Fibroblast of skin of right quadriceps (primary cell): ENCODE measurements at regions not wholly inside any gene's neighbourhood (a gene's known extent, or its start where the extent isn't known, plus 50 kb on each side); places are given as distances from the start of the nearest gene placed in this dataset.
A peak's percentile ranks its signal among the peaks of the same experiment; 100 is the strongest.

Experiments used
- DNase-seq: peaks from one replicate; pipeline ENCODE4 v3.0.0-alpha.2; 2013

DNA sequence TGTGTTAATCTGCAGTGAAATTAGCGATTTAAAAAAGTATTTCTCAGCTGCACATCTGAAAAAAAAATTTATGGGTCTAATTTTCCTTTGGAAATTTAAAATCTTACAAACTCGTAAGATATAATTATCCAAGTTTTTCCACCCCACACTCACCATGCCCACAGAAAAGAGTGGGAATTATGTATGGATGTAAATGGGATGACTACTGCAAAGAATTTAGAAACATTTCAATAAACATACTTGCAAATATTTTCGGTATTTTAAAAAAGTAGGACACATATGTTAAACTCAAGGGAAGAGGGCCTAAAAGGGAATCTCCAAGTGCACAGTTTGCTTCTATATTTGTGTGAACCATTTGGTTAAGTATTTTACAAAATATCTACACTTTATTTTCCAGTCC lies 1039.9 kb upstream of the POU3F3 start:
- DNase-seq, result no peak

DNA sequence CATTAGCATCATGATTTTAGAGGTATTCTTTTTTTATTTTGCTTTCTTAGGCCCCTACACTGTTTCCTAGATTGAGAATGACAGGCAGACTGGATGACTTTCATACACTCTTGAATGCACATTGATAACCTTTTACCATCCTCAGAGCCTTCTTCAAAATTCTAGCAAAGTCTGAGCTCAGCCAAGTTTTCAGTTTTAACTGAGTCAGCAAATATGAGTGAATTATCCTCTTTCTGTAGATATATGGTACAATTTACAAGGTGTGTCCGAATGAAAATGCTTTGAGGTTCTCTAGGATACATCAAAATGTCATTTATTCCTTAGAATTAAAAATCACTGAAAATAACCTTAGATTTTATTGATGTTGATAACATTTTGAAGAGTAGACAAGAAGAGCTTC lies 1038.2 kb upstream of the POU3F3 start:
- DNase-seq, result no peak

DNA sequence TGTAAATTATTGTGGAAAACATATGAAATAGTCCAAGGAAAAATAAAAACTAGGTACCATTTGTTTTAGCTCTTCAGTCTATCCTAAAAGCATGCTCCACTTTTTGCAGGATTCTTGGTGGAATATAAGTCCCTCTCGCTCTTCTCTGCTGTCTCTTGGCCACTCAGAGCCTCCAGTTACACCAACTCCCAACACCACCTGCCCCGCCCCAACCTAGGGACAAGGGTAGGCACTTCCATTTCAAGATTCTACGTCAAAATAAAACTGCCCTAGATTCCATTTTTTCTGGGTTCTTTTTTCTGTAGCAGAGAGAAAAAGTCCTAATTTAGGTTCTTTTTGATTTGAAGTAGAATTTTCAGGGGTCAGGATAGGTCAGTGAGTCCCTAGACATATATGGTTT lies 1036.2 kb upstream of the POU3F3 start:
- DNase-seq, result no peak

DNA sequence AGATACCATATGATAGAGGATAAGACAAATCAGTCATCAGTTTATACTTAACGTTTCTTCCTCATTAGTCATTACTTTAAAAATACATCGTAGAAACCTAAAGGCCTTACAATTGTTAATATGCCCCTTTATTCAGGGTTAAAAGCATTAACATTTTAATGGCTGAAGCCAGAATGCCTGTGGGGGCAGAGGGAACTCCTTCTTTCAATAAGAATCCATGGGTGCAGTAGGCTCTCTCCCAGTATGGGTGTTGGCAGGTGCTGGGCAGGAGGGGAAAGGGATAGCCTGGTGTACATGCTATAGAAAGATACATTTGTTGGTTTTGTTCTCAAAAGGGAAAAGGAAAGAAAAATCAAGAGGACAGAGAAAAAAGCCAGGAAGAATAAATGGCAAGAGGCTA lies 1035.7 kb upstream of the POU3F3 start:
- DNase-seq, result no peak

DNA sequence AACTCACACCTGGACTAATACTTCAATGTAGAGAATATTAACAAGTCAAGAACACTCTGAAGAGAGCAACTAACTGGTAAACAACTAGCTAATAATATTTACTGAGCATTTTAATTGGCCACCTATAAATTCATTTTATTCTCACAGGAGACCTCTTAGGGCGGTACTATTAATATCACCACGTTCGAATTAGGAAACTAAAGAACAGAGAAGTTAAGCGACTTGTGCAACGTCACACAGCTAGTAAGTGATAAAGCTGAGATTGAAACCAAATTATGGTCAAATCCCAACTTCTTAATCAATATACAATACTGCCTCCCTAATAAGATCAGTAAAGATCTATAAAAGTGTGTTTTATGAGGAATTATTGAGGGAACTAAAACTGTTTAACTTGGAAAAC lies 1034.3 kb upstream of the POU3F3 start:
- DNase-seq, result no peak

DNA sequence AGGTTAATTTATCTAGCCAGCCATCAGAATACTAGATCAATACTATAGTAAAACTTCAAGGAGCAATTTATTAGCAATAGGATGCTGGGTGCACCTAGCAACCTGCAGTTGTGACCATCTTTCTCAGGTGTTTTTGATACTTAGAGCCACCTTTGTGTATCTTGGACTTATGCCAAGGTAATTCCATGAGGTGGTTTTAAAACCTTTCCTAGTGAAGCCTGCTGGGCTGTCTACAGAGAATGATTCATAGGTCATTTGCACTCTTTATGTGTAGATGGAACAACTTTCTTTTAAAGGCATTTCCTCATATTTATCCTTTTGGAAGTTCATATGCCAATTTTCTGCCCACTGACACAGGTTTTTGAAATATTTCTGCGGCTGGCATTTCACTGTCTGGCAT lies 1030.1 kb upstream of the POU3F3 start:
- no peak for DNase-seq

DNA sequence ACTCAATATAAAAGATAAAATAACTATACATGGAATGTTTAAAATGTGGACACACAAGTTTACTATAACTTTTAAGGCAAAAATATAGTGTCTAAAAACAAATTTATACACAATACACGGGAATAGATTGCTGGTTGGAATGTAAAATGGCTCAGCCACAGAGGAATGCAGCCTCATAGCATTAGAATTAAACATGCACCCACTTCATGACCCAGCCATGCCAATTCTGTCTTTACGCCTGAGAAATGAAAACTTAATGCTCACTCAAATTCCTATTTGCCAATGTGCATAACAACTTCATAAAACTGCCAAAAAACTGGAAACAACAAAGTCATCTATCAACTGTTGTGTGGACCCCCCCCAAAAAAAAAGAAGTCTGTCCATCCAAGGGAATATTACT lies 1006.6 kb upstream of the POU3F3 start:
- no peak for DNase-seq

DNA sequence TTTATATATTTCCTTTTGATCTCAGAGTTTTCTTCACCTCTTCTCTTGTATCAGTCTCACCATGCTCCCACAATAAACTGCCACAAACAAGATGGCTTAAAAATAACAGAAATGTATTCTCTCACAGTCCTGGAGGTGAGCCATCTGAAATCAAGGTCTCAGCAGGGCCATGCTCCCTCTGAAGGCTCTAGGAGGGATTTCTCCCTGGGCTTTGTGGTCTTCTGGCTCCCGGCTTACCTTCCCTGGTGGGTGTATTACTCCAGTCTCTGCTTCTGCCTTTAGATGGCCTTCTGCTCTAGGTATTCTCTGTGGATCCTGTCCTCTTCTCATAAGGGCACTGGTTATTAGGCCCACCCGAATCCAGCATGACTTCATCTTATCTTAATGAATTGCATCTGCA lies 994.7 kb upstream of the POU3F3 start:
- no peak for DNase-seq

DNA sequence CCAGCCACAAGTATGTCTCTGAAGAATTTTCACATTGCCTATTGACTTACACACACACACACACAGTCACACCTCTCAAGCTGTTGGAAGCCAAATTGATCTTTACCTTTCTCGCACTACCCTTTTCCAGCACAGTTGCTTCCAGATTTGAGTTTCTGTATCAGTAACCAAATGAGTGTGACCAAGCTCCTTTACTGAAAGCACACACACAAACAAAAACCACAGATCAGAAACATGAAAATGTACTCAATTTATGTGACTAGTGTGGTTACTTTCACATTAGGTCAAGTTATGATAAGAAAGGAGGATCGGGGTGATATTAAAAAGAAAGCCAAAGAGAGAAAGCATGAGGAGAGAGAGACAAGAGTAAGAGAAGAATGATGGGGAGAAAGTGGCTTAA lies 993.9 kb upstream of the POU3F3 start:
- no peak for DNase-seq

DNA sequence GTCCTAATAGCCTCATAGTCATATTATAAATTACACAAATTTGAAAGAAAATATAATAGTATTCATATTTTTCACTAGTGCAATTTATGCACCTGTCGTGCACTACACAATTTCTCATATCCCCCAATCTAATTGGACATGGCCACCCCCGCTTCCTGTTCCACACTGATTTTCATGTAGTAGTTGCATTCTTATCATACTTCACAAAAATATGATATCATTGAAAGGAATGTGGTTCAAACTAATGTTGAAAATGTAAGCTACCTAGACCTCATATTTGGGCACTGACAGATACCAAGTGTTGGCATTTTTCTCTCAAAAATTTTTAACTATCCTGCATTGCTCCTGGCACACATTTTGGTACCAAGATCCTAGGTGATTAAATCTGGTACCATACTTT lies 985.5 kb upstream of the POU3F3 start:
- DNase-seq, result no peak

DNA sequence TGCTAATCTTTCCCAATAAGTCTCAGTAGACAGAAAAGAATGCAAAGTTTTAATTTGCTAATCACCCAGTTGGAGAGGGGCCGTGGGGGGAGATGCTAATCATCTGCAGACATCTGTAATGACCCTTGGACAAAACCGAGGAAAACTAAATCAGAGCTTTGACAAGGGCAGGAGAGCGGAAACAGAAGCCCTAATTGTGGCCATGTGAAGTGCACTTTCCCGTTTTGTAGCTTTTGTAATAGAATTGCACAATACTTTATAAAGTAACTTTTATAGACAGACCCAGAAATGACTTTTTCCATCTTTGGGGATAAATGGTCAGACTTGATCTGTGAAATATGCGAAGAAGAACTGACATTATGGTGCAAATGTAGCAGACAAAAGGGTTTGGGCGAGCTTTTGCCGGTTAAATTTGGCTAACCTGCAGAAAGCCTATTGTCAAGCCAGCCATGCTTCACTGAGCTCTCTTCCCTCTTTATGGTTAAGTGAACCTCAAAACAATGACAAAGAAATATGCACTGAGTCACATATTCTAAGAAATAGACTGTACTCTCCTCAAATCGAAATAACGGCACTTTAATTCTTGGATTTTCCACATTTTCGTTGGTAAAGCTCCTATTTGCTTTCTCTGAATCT lies 980.1 kb upstream of the POU3F3 start:
- DNase-seq, result no peak

DNA sequence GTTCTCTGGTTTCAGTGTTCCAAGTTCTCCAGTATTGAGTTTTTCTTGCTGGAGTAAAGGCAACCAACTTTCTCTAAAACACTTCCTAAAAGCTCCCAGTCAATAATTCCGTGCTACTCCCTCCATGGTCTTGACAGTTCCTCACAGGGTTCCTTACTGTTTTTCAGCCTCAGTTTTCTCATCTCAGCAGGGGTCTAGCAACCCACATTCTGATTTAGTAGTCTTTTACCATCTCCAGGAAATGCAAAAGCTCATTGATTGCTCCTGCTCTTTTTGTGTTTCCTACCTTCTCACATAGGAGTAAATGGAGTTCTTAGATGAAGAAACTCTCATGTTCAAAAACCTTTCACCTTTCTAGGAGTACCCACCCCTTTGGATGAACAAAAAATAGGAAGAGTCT lies 978.8 kb upstream of the POU3F3 start:
- DNase-seq, result no peak

DNA sequence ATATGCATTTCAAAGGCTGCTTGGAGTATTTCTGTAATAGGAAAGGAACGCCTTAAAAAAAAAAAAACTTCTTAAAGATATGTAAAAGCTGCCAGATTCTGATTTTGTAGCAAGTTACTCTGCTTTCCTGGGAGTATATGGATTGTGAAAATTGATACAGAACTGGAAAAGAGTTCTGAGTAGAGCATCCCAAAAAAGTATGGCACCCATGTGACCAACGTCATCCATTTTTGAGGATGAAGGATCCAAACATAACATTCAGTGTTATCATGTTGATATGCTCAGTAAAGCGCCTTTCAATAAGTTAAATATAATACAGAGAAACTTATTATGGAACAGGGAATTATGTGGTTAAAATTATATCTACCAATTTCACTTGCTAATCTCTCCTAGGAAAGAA lies 978.4 kb upstream of the POU3F3 start:
- no peak for DNase-seq

DNA sequence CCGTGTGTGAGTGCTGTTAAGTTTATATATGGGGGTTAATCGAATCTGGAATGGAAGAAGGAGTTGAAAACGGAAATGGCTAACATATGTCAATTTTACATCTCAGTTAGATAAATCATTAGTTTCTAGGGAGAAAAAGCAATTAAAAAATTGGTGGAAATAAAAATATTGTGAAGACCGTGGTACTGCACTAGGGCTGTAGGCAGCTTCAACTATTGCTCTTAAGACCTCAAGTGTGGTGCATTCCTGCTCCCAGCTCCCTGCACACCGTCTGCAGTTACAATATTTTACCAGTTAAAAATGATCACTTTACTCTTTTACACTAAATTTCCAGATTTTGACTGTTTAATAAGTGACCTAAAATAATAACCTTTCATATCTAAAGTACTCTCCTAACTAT lies 977.3 kb upstream of the POU3F3 start:
- DNase-seq, result no peak

DNA sequence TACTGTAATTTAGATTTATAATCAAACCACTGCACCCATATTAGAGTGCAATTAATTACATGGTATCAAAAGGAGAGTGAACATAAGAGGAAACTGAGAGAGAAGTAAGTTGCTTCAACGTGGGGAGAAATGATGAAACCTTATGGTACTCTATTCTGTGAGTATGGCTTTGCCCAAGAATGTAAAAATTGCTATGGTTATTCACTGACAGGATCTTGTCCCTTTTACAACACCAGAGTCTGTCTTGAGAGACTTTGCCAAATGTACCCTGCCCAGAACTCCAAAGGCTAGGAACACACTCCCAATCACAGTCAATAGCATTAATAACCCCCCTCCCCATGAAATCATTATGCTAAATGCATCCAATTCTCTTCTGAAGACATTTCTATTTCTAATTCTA lies 974.8 kb upstream of the POU3F3 start:
- no peak for DNase-seq

DNA sequence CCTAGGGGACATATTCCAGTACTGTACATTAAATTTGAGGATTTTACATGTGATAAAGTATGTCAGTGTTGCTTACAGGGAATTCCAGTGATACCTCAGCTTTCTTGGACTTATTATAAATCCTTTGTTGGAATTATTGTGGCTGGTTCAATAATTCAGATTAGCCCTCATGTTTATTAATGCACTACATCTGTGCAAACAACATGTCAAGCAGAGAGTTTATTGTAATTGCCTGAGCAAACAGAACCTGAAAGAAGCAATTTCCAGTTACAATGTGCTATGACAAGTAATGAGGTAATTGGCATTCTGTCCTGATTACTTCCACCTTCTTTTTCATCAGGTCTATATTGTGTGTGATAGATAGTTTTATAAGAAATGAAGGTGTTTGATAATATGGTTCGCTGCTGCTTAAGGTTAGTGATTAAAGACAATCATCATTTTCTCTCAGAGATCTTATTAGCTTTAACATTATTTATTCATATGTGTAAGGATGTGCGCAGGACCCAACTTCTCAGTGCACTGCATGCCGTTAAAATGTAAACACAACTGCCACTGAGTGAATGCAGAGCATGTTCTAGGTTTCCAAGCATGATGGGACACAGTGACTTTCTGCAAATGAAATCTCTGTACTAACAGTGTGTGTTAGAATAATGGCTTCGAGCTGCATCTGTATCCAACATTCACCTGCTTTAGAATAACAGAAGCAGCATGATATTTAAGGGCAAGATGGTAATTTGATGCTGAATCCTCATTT lies 973.7 kb upstream of the POU3F3 start:
- DNase-seq, result no peak

DNA sequence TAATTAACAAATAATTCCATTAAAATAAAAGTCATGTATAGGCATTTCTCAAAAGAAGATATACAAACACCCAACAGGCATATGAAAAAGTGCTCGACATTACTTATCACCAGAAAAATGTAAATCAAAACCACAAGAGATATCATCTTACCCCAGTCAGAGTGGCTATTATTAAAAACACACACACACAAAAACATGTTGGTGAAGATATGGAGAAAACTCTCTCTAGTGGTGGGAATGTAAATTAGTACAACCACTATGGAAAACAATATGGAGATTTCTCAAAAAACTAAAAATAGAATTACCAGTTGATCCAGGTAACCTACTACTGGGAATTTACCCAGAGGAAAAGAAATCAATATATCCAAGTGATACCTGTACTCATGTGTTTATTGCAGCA lies 966.3 kb upstream of the POU3F3 start:
- peak; percentile 22 for DNase-seq

DNA sequence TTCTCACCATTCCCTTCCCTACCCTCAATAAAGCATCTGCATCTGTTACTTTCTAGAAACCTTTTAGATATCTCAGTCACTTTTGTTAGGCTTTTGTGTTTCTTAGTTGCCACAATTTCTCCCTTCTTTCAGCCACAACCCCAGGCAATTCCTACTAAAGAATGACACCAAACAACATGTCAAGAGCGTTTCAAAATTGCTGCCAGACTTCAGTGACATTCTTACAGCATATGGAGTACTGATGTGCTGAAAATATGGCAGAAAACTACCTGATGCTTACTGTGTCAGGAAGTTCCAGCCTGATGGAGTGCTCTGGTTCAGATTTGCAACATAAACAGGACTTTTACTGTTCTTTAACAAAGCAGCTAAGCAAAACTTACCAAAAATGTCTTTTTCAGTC lies 957.7 kb upstream of the POU3F3 start:
- no peak for DNase-seq

DNA sequence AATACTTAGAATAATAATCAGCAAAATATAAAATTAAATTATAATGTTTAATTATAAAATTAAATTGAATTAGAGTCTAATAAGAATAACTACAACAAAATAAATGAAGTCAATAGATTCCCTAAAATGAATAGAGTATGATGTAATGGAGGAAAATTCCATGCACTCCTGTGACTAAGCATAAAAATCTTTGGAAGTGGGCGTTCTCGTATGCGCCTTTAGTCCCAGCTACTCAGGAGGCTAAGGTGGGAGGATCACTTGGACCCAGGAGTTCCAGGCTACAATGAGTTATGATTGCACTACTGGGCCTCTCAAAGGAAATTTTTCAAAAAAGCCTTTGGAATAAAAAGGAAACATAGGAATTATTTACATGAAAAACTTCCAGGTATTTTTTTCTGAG lies 955.4 kb upstream of the POU3F3 start:
- peak; percentile 3 for DNase-seq

DNA sequence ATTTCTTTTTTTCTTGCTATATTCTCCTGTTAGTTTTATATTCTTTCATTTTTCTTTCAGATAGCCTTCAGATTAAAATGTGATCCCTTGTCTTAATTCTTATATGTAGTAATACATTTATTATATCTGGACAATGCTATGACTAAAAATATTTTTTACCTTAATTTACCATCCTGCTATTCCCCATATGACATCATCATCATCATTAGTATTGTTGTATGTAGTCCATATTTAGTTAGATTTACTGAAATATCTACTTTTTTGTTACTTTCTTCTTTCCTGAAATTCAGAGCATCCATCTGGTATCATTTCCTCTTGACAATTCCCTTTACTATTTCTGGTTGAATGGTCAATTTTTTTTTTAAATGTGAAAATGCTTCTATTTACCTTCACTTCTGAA lies 951.6 kb upstream of the POU3F3 start:
- no peak for DNase-seq

DNA sequence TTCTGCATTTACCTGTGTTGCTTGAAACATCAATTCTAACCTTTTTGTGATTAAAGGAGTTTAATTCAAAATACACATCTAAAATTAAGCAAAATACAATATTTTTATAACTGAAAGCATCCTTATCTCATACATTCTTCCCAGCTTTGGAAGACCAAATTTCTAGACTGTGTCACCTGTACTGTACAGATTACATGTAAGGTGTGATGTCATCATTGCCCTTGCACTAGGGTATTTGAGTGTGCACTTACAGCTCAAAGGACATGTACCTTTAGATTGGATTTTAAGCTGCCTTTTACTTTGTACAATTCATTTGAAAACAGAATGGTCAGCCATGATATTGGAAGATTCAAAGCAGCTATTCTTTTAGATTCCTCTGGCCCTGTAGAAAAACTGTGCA lies 932.8 kb upstream of the POU3F3 start:
- DNase-seq, result no peak

DNA sequence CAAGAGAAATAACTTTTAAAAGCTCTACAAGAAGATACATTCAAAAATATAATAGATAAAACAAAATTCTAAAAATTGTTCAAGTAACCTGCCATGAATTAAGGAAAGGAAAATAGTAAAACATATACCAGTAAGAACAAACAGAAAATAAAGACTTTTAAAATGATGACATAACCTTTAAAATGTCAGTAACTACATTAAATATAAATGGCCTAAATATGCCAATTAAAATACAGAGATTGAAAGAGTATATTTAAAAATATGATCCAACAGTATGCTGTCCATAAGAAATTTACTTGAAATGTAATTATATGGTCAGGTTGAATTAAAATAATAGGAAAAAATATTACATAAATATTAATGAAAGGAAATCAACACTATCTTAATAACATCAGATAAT lies 911.7 kb upstream of the POU3F3 start:
- no peak for DNase-seq

DNA sequence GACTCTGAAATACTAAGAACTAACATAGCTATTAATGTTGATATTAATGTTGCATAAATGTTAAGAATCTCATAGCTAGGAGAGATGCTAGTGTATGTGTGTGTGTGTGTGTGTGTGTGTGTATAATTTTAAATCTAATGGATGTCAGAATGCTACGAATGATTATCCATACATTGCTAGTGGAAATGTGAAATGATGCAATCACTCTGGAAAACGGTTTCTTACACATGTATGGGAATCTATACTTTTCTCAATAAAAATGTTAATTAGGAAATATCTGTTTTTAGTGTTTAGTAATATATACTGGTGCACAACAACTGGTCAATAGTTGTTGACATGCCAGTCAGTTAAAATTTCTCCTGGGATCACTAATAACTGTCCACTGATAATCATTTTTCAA lies 908.8 kb upstream of the POU3F3 start:
- no peak for DNase-seq

DNA sequence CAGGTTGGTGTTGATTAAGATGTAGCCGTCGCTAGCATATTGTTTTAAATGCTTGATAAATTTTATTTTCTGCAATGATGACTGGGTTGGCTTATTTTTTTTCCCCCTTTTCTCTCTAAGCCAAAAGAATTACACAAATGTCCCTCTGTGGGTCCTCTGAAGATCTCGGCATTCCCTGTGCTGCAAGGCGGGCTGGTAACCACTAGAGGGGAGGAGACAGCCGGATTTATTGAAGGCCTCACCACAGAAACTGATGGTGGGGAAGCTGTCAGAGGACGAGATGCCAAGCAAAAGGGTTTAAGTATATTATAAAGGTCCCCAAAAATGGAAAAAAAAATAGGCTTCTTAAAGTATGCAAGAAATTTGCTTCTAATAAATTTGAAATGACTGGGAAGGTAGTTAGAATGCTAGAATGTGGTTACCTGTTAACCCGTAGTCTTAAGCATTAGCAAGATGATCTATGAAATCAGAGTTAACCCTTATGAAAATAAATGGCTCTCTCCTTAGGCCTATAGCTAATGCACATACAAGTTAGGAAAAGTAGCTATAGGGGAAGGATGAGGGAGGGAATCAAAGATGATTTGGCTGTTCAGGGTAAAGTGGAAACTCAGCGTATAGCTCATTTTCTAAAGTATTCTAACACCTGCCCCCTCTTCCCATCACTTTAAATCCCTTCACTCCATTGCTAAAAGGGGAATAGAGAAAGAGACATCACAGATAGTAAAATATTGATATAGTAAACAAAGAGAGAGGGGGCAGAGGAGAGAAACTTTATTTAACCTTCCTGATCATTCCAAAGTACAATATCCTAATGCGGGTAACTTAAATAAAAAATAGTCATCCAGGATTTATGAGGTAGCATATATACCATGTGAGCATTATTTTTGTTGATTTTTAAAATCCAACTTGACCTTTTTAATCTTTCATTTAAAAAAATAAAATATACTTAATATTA lies 894.5 kb upstream of the POU3F3 start:
- peak; percentile 34 for DNase-seq
